H1 (cell line): ENCODE measurements at regions not wholly inside any gene's neighbourhood (a gene's known extent, or its start where the extent isn't known, plus 50 kb on each side); places are given as distances from the start of the nearest gene placed in this dataset.
"Not testable (repeated sequence)": the region's sequence is repeated elsewhere in the genome, so short reads cannot be mapped to it uniquely, and the experiment has no call there.

Experiments
- CTCF ChIA-PET: fragments of 300-600 bp; sonication (Branson Sonifier 250); formaldehyde crosslinking; loops from one replicate; lab custom pipeline; 2021; ENCODE audit not compliant: partially characterized antibody; lab: Charles Lee
- POLR2A ChIA-PET: fragments of 300-600 bp; sonication (Branson Sonifier 250); formaldehyde crosslinking; loops from one replicate; lab custom pipeline; 2021; ENCODE audit warnings: inconsistent platforms; ENCODE audit not compliant: partially characterized antibody; lab: Charles Lee
- DNase-seq, 2 experiments: peaks; one replicate each; pipeline versions ENCODE4 v3.0.0 to v3.0.0-alpha.2; 2010 to 2022; ENCODE audit warnings: low spot score in 2 of 2, low read depth in 1 of 2, mixed read lengths in 1 of 2
- FAIRE-seq: peaks from 2 replicates; lab custom pipeline; 2011; peaks lifted over from hg19 to GRCh38; lab: Jason Lieb, UNC
- H2AFZ ChIP-seq: 2 replicates; pipeline ENCODE4 v1.8.1; 2012; ENCODE audit warnings: low read length, inconsistent platforms
- H2AK5ac ChIP-seq: 2 replicates; pipeline ENCODE4 v1.6.1; 2013; ENCODE audit warnings: low read depth, low read length
- H2BK120ac ChIP-seq: replicated peaks from 2 replicates; pipeline ENCODE3; 2013; ENCODE audit warnings: low read depth, low read length, inconsistent platforms
- H2BK12ac ChIP-seq: 2 replicates; pipeline ENCODE4 v1.6.1; 2013; ENCODE audit warnings: low read depth, low read length
- H2BK15ac ChIP-seq: 2 replicates; pipeline ENCODE4 v1.6.1; 2013; ENCODE audit warnings: low read length
- H2BK20ac ChIP-seq: 2 replicates; pipeline ENCODE4 v1.6.1; 2013; ENCODE audit warnings: low read length
- H2BK5ac ChIP-seq: 2 replicates; pipeline ENCODE4 v1.6.1; 2013; ENCODE audit warnings: low read depth, low read length
- H3K14ac ChIP-seq: 2 replicates; pipeline ENCODE4 v1.6.1; 2013; ENCODE audit warnings: inconsistent platforms; ENCODE audit not compliant: insufficient read length
- H3K18ac ChIP-seq: 2 replicates; pipeline ENCODE4 v1.6.1; 2013; ENCODE audit warnings: low read length; ENCODE audit errors: extremely low read depth
- H3K23ac ChIP-seq: 2 replicates; pipeline ENCODE4 v1.6.1; 2013; ENCODE audit warnings: inconsistent platforms; ENCODE audit not compliant: insufficient read length
- H3K23me2 ChIP-seq: 2 replicates; pipeline ENCODE4 v1.6.1; 2013; ENCODE audit warnings: low read depth, low read length
- H3K27ac ChIP-seq: 2 replicates; pipeline ENCODE4 v1.6.1; 2011; ENCODE audit warnings: low read depth, low read length, inconsistent platforms
- H3K27me3 ChIP-seq, 4 experiments: replicated peaks in 1 of 4; 1 replicate in 1 of 4; 2 replicates in 3 of 4; pipeline versions ENCODE4 v1.6.1 to v1.8.1; 2011 to 2013; ENCODE audit warnings: low read length in 3 of 4, mild to moderate bottlenecking in 3 of 4, inconsistent platforms in 2 of 4, mixed read lengths in 2 of 4, moderate library complexity in 1 of 4; ENCODE audit not compliant: control insufficient read depth in 3 of 4, insufficient read depth in 3 of 4; ENCODE audit errors: extremely low read depth in 1 of 4
- H3K36me3 ChIP-seq, 4 experiments: 2 replicates each; pipeline versions ENCODE4 v1.6.1 to v1.8.1; 2011 to 2013; ENCODE audit warnings: mild to moderate bottlenecking in 4 of 4, low read length in 3 of 4, moderate library complexity in 2 of 4, control low read depth in 1 of 4, inconsistent platforms in 1 of 4; ENCODE audit not compliant: insufficient read depth in 4 of 4, control insufficient read depth in 2 of 4
- H3K4ac ChIP-seq: replicated peaks from 2 replicates; pipeline ENCODE3; 2013; ENCODE audit warnings: low read length, low read depth, mixed read lengths, inconsistent platforms; ENCODE audit not compliant: insufficient read length
- H3K4me1 ChIP-seq, 4 experiments: replicated peaks in 1 of 4; 1 replicate in 1 of 4; 2 replicates in 3 of 4; pipeline versions ENCODE4 v1.6.1 to v1.8.1; 2011 to 2013; ENCODE audit warnings: low read length in 3 of 4, inconsistent platforms in 2 of 4, mixed read lengths in 1 of 4; ENCODE audit not compliant: insufficient read depth in 4 of 4, control insufficient read depth in 3 of 4
- H3K4me2 ChIP-seq, 2 experiments: 2 replicates each; pipeline versions ENCODE4 v1.6.1 to v1.8.1; 2011 to 2013; ENCODE audit warnings: low read depth in 2 of 2, low read length in 2 of 2, control low read depth in 1 of 2, inconsistent platforms in 1 of 2, mild to moderate bottlenecking in 1 of 2; ENCODE audit not compliant: insufficient read depth in 1 of 2
- H3K4me3 ChIP-seq, 4 experiments: fragments of 200-600, 300-600 bp in 1 of 4; sonication (generic), shearing (Covaris generic), sonication (Bioruptor Twin) in 1 of 4; 2 replicates each; pipeline versions ENCODE4 v1.5.1 to v1.8.1; 2011 to 2016; ENCODE audit warnings: low read length in 4 of 4, low read depth in 3 of 4, control low read depth in 2 of 4, inconsistent platforms in 2 of 4, mild to moderate bottlenecking in 2 of 4, mixed read lengths in 1 of 4, moderate library complexity in 1 of 4; ENCODE audit not compliant: insufficient read depth in 2 of 4; ENCODE audit errors: extremely low read depth in 1 of 4
- H3K56ac ChIP-seq: replicated peaks from 2 replicates; pipeline ENCODE3; 2013; ENCODE audit warnings: low read depth, mild to moderate bottlenecking, mixed read lengths, low read length, inconsistent platforms; ENCODE audit not compliant: insufficient read length
- H3K79me1 ChIP-seq: 2 replicates; pipeline ENCODE4 v1.6.1; 2013; ENCODE audit warnings: low read depth, low read length, control low read depth
- H3K79me2 ChIP-seq, 2 experiments: 2 replicates each; pipeline versions ENCODE4 v1.6.1 to v1.8.1; 2012 to 2013; ENCODE audit warnings: low read length in 2 of 2, mild to moderate bottlenecking in 2 of 2, inconsistent platforms in 1 of 2; ENCODE audit not compliant: insufficient read depth in 2 of 2, control insufficient read depth in 1 of 2
- H3K9ac ChIP-seq, 4 experiments: replicated peaks in 1 of 4; 1 replicate in 1 of 4; 2 replicates in 3 of 4; pipeline versions ENCODE4 v1.6.1 to v1.8.1; 2011 to 2013; ENCODE audit warnings: low read depth in 3 of 4, low read length in 3 of 4, control low read depth in 2 of 4, mild to moderate bottlenecking in 2 of 4, moderate library complexity in 2 of 4, inconsistent platforms in 1 of 4; ENCODE audit errors: extremely low read depth in 1 of 4
- H3K9me3 ChIP-seq, 2 experiments: 2 replicates each; pipeline versions ENCODE4 v1.6.1 to v1.8.1; 2012 to 2013; ENCODE audit warnings: mild to moderate bottlenecking in 2 of 2, moderate library complexity in 2 of 2, control low read depth in 1 of 2, inconsistent platforms in 1 of 2, low read depth in 1 of 2, low read length in 1 of 2, mixed read lengths in 1 of 2; ENCODE audit not compliant: insufficient read depth in 2 of 2
- H4K20me1 ChIP-seq, 2 experiments: replicated peaks in 1 of 2; 2 replicates each; pipeline versions ENCODE3 to v1.8.1; 2011 to 2013; ENCODE audit warnings: inconsistent platforms in 2 of 2, low read length in 2 of 2, mild to moderate bottlenecking in 1 of 2; ENCODE audit not compliant: insufficient read depth in 2 of 2, control insufficient read depth in 1 of 2
- H4K5ac ChIP-seq: 2 replicates; pipeline ENCODE4 v1.6.1; 2013; ENCODE audit warnings: low read length, low read depth, mixed read lengths, inconsistent platforms; ENCODE audit not compliant: insufficient read length
- H4K8ac ChIP-seq: 2 replicates; pipeline ENCODE4 v1.8.0; 2013; ENCODE audit warnings: mild to moderate bottlenecking, moderate library complexity, low read length, inconsistent platforms; ENCODE audit not compliant: insufficient read depth; ENCODE audit errors: extremely low read depth
- H4K91ac ChIP-seq: replicated peaks from 2 replicates; pipeline ENCODE3; 2013; ENCODE audit warnings: low read length, mixed read lengths, inconsistent platforms; ENCODE audit not compliant: insufficient read length
- ATF2 ChIP-seq: IDR thresholded peaks from 2 replicates; pipeline ENCODE4 v1.6.1; 2012; ENCODE audit warnings: low read length, inconsistent platforms
- HDAC6 ChIP-seq: IDR thresholded peaks from one replicate; pipeline ENCODE4 v1.7.1; 2012; ENCODE audit warnings: low read depth, mild to moderate bottlenecking, inconsistent platforms, low read length, moderate library complexity
- NRF1 ChIP-seq: IDR thresholded peaks from 2 replicates; pipeline ENCODE4 v1.6.1; 2011; ENCODE audit warnings: mild to moderate bottlenecking, low read depth, low read length, improper control_type of control experiment
- SUZ12 ChIP-seq: fragments of 200-600 bp; sonication (generic); IDR thresholded peaks from 2 replicates; pipeline ENCODE4 v1.6.1; 2012; ENCODE audit warnings: mild to moderate bottlenecking, inconsistent platforms, low read length, moderate library complexity, mixed read lengths
- WGBS, 2 experiments: shearing (Covaris generic) in 1 of 2; methylation state at CpG; one replicate each; pipeline versions ENCODE4 v1.1.6 to v1.1.7; 2013 to 2015; ENCODE audit warnings: low lambda C conversion rate in 2 of 2, mixed read lengths in 2 of 2, inconsistent platforms in 1 of 2, low coverage in 1 of 2, missing lambda C conversion rate in 1 of 2; ENCODE audit not compliant: insufficient replicate concordance in 2 of 2, insufficient coverage in 1 of 2, insufficient read length in 1 of 2; ENCODE audit errors: extremely low coverage in 1 of 2, missing lambda C conversion rate in 1 of 2; 5-methylcytosine and 5-hydroxymethylcytosine counted together

- TF ChIP-seq ATF2, result no peak
- TF ChIP-seq SUZ12, result no peak
- no peak for TF ChIP-seq HDAC6
- TF ChIP-seq NRF1, result no peak
These were observed 269.8 kb upstream of the MMADHC start (continued) for GRCh38 chr2:149857344-149857743.

- POLR2A ChIA-PET, FAIRE-seq: not testable (repeated sequence)
These were observed 268.3 kb upstream of the MMADHC start for GRCh38 chr2:149855859-149856258.

More at GRCh38 chr2:149855859-149856258, 268.3 kb upstream of the MMADHC start:
- H3K56ac ChIP-seq, H2BK5ac ChIP-seq, H3K4ac ChIP-seq, H3K79me2 ChIP-seq, H3K9me3 ChIP-seq, H2BK15ac ChIP-seq, H3K36me3 ChIP-seq, H4K5ac ChIP-seq, H3K9ac ChIP-seq, H2BK12ac ChIP-seq, H4K8ac ChIP-seq, H3K14ac ChIP-seq, H3K27ac ChIP-seq, CTCF ChIA-PET, H3K4me1 ChIP-seq, H3K23ac ChIP-seq, H3K23me2 ChIP-seq, H4K91ac ChIP-seq, H3K4me3 ChIP-seq, H3K27me3 ChIP-seq, H3K18ac ChIP-seq, H2BK20ac ChIP-seq, H2AFZ ChIP-seq, H4K20me1 ChIP-seq, H2BK120ac ChIP-seq, H3K79me1 ChIP-seq, H2AK5ac ChIP-seq, DNase-seq, H3K4me2 ChIP-seq: not testable (repeated sequence)
- WGBS, 2 experiments, result 73% methylated on average over 2 of the region's 5 CpGs; no CpG with 5 or more reads in 1 of the 2 experiments
